ENCODE measurements at regions not wholly inside any gene's neighbourhood (a gene's known extent, or its start where the extent isn't known, plus 50 kb on each side); places are given as distances from the start of the nearest gene placed in this dataset.

DNA sequence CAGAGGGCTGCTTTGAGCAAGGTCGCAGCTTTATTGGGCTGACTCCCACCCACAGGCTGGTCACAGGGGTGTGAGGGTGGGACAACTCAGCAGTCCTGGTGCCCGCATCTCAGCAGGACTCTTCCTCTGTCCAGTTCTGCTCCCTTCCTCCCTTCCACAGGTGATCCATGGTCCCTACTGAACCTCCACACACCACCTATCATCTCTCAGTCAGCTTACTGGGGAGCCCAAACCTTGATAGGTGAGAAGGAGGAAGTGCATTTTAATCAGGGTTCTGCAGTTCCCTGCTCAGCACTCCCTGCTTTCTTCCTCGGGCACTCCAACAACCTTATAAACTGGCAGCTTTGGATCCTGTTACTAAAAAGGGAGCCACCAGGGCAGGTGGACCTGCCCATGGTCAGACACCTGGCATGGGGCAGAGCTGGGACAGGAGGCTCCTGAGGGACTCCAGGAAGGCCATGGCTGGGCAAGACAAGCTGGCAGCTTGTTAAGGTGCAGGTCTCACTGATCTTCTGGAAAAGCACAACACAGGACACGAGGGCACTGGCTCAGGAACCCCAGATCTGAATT lies 664.6 kb downstream of the BCL11B start:
- no peaks in the 10 kb centered on the region for H3K9me3 ChIP-seq
- H3K4me3 ChIP-seq: no peak overlapping the region
- no peak overlapping the region for H3K27ac ChIP-seq
- ATAC-seq (ENCODE audit: insufficient number of reproducible peaks, low FRiP score, low read depth) (no peak), DNase-seq (ENCODE audit: low spot score) (no peak)
- H3K4me1 ChIP-seq (ENCODE audit: control insufficient read depth in 1 of 2, low read depth in 2 of 2): no peaks in the 10 kb centered on the region
- TF ChIP-seq CTCF (IDR thresholded peaks at IDR 0.05): no peak
- no peaks in the 10 kb centered on the region for H3K27me3 ChIP-seq (replicated peaks; ENCODE audit: insufficient read depth)
- H3K36me3 ChIP-seq: no peaks in the 10 kb centered on the region

DNA sequence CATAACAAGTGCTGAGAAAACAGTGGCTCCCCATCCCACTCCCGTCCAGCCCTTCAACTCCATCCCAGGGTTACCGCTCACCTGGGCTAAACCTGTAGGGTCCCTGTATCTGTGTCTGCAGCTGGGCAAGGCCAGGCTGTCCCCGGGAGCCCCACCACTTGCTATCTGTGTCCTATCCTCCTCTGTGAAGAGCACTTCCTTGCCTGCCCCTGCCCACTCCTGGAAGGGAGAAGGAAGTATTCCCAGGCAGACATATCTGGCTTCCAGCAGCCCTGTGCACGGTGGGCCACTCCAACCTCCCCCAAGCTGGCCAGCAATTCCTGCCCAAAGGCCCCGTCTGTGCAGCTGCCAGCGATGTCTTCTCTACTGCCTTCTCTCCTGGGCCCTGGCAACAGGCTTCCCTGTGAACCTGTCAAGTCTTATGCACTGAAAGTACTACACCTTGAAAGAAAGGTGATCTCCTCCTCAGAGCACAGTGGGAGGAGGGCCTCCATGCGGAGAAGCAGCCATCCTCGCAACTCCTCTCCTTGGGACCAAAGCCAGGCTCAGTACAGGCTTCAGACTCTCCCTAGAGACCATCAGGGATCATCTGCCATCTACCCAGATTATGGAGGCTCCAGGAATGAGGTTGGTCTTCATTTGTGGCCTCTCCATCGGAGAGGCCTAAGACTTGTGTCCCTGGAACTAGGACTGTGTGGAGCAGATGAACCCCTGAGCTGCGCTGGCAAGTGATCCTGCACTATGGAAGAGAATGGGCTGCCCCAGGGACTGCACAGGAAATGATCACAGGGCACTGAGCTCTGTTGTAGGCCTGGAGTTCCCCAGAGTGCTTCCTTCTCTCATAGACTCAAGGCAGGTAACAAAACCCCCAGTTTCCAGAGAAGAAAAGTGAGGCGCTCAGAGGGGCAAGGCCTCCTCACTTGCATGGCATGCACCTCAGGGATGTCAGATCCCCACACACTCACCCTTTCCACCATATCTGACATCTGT lies 663.6 kb downstream of the BCL11B start:
- Histone ChIP-seq H3K36me3 (no peaks in the 10 kb centered on the region), H3K4me1 (ENCODE audit: control insufficient read depth in 1 of 2, low read depth in 2 of 2) (no peaks in the 10 kb centered on the region), H3K27me3 (replicated peaks; ENCODE audit: insufficient read depth) (no peaks in the 10 kb centered on the region), H3K9me3 (no peaks in the 10 kb centered on the region), H3K27ac (no peak overlapping the region), H3K4me3 (no peak overlapping the region)
- no peak for TF ChIP-seq CTCF (IDR thresholded peaks at IDR 0.05)
- DNase-seq (ENCODE audit: low spot score) (no peak), ATAC-seq (ENCODE audit: insufficient number of reproducible peaks, low FRiP score, low read depth) (no peak)

DNA sequence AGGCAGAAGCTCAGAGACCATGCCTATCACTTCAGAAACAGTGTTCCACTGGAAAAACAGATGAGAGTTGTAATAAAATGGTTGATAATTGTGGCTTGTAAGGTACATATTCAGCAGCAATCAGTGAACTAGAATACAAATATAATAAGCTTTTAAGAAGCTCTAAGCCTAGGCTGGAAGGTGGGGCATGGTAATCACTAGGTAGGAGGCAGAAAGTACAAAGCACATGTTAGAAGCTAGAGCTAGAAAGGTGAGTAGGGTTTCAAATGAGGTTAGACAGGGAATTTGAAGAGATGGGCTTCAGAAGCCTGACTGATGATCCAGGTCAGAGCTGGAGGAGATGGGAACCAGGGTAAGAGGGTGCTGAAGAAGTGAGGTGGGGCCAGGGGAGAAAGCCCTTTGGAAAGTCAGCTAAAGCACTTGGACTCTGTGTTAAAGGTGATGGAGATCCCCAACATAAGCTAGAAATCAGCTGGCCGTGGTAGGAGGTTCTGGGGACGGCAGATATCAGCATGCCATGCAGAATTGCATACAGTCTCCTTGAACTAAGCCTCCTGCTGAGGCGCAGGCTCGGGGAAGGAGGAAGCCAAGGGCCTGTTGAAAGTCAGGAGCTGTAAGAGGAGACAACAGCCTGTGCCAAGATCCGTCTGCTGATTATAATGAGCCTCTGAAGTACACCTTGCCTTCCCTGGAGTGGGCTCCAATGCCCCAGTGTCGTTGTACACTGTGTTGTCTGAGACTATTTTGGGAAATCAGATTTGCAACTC lies 659.4 kb downstream of the BCL11B start:
- Histone ChIP-seq H3K4me1 (ENCODE audit: control insufficient read depth in 1 of 2, low read depth in 2 of 2) (no peaks in the 10 kb centered on the region), H3K9me3 (no peaks in the 10 kb centered on the region), H3K27me3 (replicated peaks; ENCODE audit: insufficient read depth) (no peaks in the 10 kb centered on the region), H3K27ac (no peak overlapping the region), H3K36me3 (no peaks in the 10 kb centered on the region), H3K4me3 (no peak overlapping the region)
- no peak for ATAC-seq (ENCODE audit: insufficient number of reproducible peaks, low FRiP score, low read depth)
- DNase-seq (ENCODE audit: low spot score): no peak
- no peak for TF ChIP-seq CTCF (IDR thresholded peaks at IDR 0.05)

GRCh38 chr14:98614741-98615140 lies 657.3 kb downstream of the BCL11B start:
- ATAC-seq (ENCODE audit: insufficient number of reproducible peaks, low FRiP score, low read depth): no peak
- no peak for DNase-seq (ENCODE audit: low spot score)
- no peaks in the 10 kb centered on the region for H3K9me3 ChIP-seq
- H3K27ac ChIP-seq: no peak overlapping the region
- no peak overlapping the region for H3K4me3 ChIP-seq
- no peaks in the 10 kb centered on the region for H3K36me3 ChIP-seq
- TF ChIP-seq CTCF (IDR thresholded peaks at IDR 0.05): no peak
- no peaks in the 10 kb centered on the region for H3K4me1 ChIP-seq (ENCODE audit: control insufficient read depth in 1 of 2, low read depth in 2 of 2)
- H3K27me3 ChIP-seq (replicated peaks; ENCODE audit: insufficient read depth): no peaks in the 10 kb centered on the region
